Neural cell (in vitro differentiated cells): ENCODE measurements at regions not wholly inside any gene's neighbourhood (a gene's known extent, or its start where the extent isn't known, plus 50 kb on each side); places are given as distances from the start of the nearest gene placed in this dataset.

ENCODE experiments used
- H2AFZ ChIP-seq: fragments of 200-600, 300-800 bp; sonication (generic), shearing (Covaris generic); 2 replicates; pipeline ENCODE4 v1.6.0; 2014; ENCODE audit warnings: low read depth, mild to moderate bottlenecking, antibody characterized with exemption, low read length, moderate library complexity
- H3F3A ChIP-seq: fragments of 200-600 bp; shearing (Covaris generic); 2 replicates; pipeline ENCODE4 v1.6.1; 2016; ENCODE audit warnings: mild to moderate bottlenecking, moderate library complexity, mixed read lengths, antibody characterized with exemption, low read length; ENCODE audit not compliant: insufficient read depth, poor library complexity, severe bottlenecking
- H3K27ac ChIP-seq: fragments of 200-600, 300-800 bp; sonication (generic), shearing (Covaris generic); 2 replicates; pipeline ENCODE4 v1.5.1; 2014; ENCODE audit warnings: mild to moderate bottlenecking, low read length, moderate library complexity
- H3K27me3 ChIP-seq: fragments of 300-800, 200-600 bp; sonication (generic), shearing (Covaris generic); 2 replicates; pipeline ENCODE4 v1.6.0; 2014; ENCODE audit warnings: mild to moderate bottlenecking, low read depth, low read length, moderate library complexity; ENCODE audit not compliant: insufficient read depth
- H3K36me3 ChIP-seq: fragments of 300-800, 200-600 bp; sonication (generic), shearing (Covaris generic); 2 replicates; pipeline ENCODE4 v1.5.1; 2014; ENCODE audit warnings: mild to moderate bottlenecking, antibody characterized with exemption, low read length, moderate library complexity; ENCODE audit not compliant: insufficient read depth
- H3K4me2 ChIP-seq: fragments of 300-800, 200-600 bp; sonication (generic), shearing (Covaris generic); 2 replicates; pipeline ENCODE4 v1.6.0; 2014; ENCODE audit warnings: mild to moderate bottlenecking, low read length
- H3K4me3 ChIP-seq: fragments of 300-800, 200-600 bp; sonication (generic), shearing (Covaris generic); 2 replicates; pipeline ENCODE4 v1.5.1; 2014; ENCODE audit warnings: mild to moderate bottlenecking, low read length, moderate library complexity
- H3K79me2 ChIP-seq: fragments of 200-600 bp; shearing (Covaris generic); replicated peaks from 2 replicates; pipeline ENCODE4 v1.6.0; 2014; ENCODE audit warnings: mild to moderate bottlenecking, low read length, moderate library complexity; ENCODE audit not compliant: insufficient read depth
- H3K9ac ChIP-seq: fragments of 300-800, 200-600 bp; sonication (generic), shearing (Covaris generic); 2 replicates; pipeline ENCODE4 v1.6.1; 2016; ENCODE audit warnings: mild to moderate bottlenecking, low read length, mixed read lengths
- H3K9me2 ChIP-seq: fragments of 200-600 bp; shearing (Covaris generic); 2 replicates; pipeline ENCODE4 v1.6.1; 2016; ENCODE audit warnings: mild to moderate bottlenecking, low read length, mixed read lengths; ENCODE audit not compliant: insufficient read depth
- H3K9me3 ChIP-seq: fragments of 200-600, 300-800 bp; sonication (generic), shearing (Covaris generic); 2 replicates; pipeline ENCODE4 v1.6.1; 2016; ENCODE audit warnings: mild to moderate bottlenecking, mixed run types, low read length, moderate library complexity, mixed read lengths
- H4K20me1 ChIP-seq: fragments of 200-600 bp; shearing (Covaris generic); 2 replicates; pipeline ENCODE4 v1.6.1; 2016; ENCODE audit warnings: mild to moderate bottlenecking, mixed run types; ENCODE audit not compliant: insufficient read depth
- EP300 ChIP-seq: fragments of 450-650 bp; conservative IDR thresholded peaks from 2 replicates; pipeline ENCODE4 v1.6.1; 2014; ENCODE audit warnings: antibody characterized with exemption, mild to moderate bottlenecking, moderate library complexity; ENCODE audit not compliant: poor library complexity, severe bottlenecking
- EZH2 ChIP-seq: fragments of 200-600, 300-800 bp; shearing (Covaris generic), sonication (generic); IDR thresholded peaks from 2 replicates; pipeline ENCODE4 v1.6.1; 2014; ENCODE audit warnings: antibody characterized with exemption, low read length, borderline replicate concordance, mild to moderate bottlenecking; ENCODE audit not compliant: insufficient read depth, poor library complexity, severe bottlenecking
- MXI1 ChIP-seq: fragments of 450-650 bp; conservative IDR thresholded peaks from 2 replicates; pipeline ENCODE4 v1.6.1; 2014; ENCODE audit warnings: antibody characterized with exemption, mild to moderate bottlenecking; ENCODE audit not compliant: poor library complexity, severe bottlenecking
- POLR2AphosphoS5 ChIP-seq: IDR thresholded peaks from 2 replicates; pipeline ENCODE4 v1.6.1; 2012
- RAD21 ChIP-seq: fragments of 450-650 bp; conservative IDR thresholded peaks from 2 replicates; pipeline ENCODE4 v1.6.1; 2014; ENCODE audit warnings: antibody characterized with exemption, mild to moderate bottlenecking, moderate library complexity
- SMC3 ChIP-seq: fragments of 450-650 bp; conservative IDR thresholded peaks from 2 replicates; pipeline ENCODE4 v1.6.1; 2014; ENCODE audit warnings: antibody characterized with exemption, mild to moderate bottlenecking, moderate library complexity; ENCODE audit not compliant: poor library complexity
- TAF1 ChIP-seq: IDR thresholded peaks from 2 replicates; pipeline ENCODE4 v1.6.1; 2012; ENCODE audit warnings: low read depth
- TF ChIP-seq, protein P1 (sequence below): fragments of 450-650 bp; IDR thresholded peaks from 2 replicates; pipeline ENCODE4 v1.5.1; 2014; ENCODE audit warnings: antibody characterized with exemption, mild to moderate bottlenecking, moderate library complexity; ENCODE audit not compliant: poor library complexity, severe bottlenecking
- TF ChIP-seq, protein P2 (sequence below): IDR thresholded peaks from 2 replicates; pipeline ENCODE4 v1.6.1; 2012; ENCODE audit warnings: borderline replicate concordance

DNA sequence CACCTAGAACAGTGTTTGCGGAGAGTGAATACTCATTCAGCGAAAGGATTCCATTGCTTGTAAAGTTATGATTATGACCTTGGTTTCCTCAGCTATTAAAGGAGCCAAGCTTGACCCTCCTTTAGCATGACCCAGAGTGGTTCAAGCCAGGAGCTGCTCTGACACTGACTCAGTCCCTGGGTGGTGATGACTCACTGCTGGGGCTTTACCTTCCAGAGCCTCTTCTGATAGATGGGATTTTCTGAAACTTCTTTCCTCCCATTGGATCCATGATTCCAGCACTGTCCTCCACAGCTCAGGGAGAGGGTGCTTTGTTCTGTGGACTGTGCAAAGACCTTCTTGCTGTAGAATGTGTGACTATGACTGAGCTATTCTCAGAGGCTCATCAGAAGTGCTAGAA, 77.4 kb downstream of the S1PR1 start:
- no peaks in the 10 kb centered on the region for H3K36me3 ChIP-seq
- no peak for TF ChIP-seq RAD21
- TF ChIP-seq EZH2 = no peak
- TF ChIP-seq MXI1 = no peak
- TF ChIP-seq, protein P1, sequence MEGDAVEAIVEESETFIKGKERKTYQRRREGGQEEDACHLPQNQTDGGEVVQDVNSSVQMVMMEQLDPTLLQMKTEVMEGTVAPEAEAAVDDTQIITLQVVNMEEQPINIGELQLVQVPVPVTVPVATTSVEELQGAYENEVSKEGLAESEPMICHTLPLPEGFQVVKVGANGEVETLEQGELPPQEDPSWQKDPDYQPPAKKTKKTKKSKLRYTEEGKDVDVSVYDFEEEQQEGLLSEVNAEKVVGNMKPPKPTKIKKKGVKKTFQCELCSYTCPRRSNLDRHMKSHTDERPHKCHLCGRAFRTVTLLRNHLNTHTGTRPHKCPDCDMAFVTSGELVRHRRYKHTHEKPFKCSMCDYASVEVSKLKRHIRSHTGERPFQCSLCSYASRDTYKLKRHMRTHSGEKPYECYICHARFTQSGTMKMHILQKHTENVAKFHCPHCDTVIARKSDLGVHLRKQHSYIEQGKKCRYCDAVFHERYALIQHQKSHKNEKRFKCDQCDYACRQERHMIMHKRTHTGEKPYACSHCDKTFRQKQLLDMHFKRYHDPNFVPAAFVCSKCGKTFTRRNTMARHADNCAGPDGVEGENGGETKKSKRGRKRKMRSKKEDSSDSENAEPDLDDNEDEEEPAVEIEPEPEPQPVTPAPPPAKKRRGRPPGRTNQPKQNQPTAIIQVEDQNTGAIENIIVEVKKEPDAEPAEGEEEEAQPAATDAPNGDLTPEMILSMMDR = no peak
- no peak for TF ChIP-seq POLR2AphosphoS5
- TF ChIP-seq SMC3 = no peak
- TF ChIP-seq, protein P2, sequence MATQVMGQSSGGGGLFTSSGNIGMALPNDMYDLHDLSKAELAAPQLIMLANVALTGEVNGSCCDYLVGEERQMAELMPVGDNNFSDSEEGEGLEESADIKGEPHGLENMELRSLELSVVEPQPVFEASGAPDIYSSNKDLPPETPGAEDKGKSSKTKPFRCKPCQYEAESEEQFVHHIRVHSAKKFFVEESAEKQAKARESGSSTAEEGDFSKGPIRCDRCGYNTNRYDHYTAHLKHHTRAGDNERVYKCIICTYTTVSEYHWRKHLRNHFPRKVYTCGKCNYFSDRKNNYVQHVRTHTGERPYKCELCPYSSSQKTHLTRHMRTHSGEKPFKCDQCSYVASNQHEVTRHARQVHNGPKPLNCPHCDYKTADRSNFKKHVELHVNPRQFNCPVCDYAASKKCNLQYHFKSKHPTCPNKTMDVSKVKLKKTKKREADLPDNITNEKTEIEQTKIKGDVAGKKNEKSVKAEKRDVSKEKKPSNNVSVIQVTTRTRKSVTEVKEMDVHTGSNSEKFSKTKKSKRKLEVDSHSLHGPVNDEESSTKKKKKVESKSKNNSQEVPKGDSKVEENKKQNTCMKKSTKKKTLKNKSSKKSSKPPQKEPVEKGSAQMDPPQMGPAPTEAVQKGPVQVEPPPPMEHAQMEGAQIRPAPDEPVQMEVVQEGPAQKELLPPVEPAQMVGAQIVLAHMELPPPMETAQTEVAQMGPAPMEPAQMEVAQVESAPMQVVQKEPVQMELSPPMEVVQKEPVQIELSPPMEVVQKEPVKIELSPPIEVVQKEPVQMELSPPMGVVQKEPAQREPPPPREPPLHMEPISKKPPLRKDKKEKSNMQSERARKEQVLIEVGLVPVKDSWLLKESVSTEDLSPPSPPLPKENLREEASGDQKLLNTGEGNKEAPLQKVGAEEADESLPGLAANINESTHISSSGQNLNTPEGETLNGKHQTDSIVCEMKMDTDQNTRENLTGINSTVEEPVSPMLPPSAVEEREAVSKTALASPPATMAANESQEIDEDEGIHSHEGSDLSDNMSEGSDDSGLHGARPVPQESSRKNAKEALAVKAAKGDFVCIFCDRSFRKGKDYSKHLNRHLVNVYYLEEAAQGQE = no peak
- TF ChIP-seq EP300 = no peak
- TF ChIP-seq TAF1 = no peak
- H3K4me2 ChIP-seq = no peak overlapping the region

DNA sequence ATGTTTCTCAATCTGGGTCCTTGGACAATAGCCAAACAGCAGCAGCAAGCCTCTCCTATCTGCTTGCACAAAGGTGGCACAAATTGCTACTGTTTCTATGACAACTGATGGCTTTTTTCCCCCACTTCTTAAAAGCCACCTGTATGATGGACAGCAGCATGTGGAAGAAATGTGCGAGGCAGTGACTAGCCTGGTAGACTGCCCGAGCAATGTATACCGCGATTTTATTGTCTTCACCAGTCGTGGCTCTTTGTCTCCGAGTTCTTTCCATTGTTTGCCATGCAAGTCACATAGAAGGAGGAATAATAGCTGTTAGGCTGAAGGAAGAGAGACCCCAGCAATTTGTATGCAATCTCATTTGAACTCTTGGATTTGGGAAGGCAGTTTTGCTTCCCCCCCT, 79.4 kb downstream of the S1PR1 start:
- Histone ChIP-seq H3K27me3 (no peaks in the 10 kb centered on the region), H3K4me3 (peak overlapping the region; percentile 37), H3K9me2 (no peaks in the 10 kb centered on the region), H3K79me2 (no peaks in the 10 kb centered on the region), H3K9me3 (no peaks in the 10 kb centered on the region), H2AFZ (peak overlapping the region; percentile 78), H3F3A (peaks cover 3% of the 10 kb centered on the region), H4K20me1 (no peaks in the 10 kb centered on the region), H3K36me3 (no peaks in the 10 kb centered on the region), H3K27ac (peak overlapping the region; percentile 86), H3K9ac (peak overlapping the region; percentile 47), H3K4me2 (peak overlapping the region; percentile 40)
- peak; percentile 33 for TF ChIP-seq SMC3
- peak; percentile 77 for TF ChIP-seq POLR2AphosphoS5
- TF ChIP-seq RAD21 = peak; percentile 23
- TF ChIP-seq, protein P2 = no peak
- peak; percentile 72 for TF ChIP-seq EP300
- no peak for TF ChIP-seq TAF1
- TF ChIP-seq, protein P1 = no peak
- TF ChIP-seq EZH2 = no peak
- TF ChIP-seq MXI1 = peak; percentile 75

More for the DNA sequence above, 77.4 kb downstream of the S1PR1 start:
- Histone ChIP-seq H3K27ac (no peak overlapping the region), H3K79me2 (no peaks in the 10 kb centered on the region), H4K20me1 (no peaks in the 10 kb centered on the region), H3K9me2 (no peaks in the 10 kb centered on the region), H3K9ac (no peak overlapping the region), H2AFZ (no peak overlapping the region), H3K9me3 (no peaks in the 10 kb centered on the region), H3K27me3 (no peaks in the 10 kb centered on the region), H3K4me3 (no peak overlapping the region), H3F3A (peaks cover 3% of the 10 kb centered on the region)
